CD4-positive, alpha-beta T cell treated with Interferon gamma for 1 hour (primary cell): ENCODE measurements at regions not wholly inside any gene's neighbourhood (a gene's known extent, or its start where the extent isn't known, plus 50 kb on each side); places are given as distances from the start of the nearest gene placed in this dataset.

Experiments used
- DNase-seq: peaks from one replicate; pipeline ENCODE4 v3.0.0-alpha.2; 2020

DNA sequence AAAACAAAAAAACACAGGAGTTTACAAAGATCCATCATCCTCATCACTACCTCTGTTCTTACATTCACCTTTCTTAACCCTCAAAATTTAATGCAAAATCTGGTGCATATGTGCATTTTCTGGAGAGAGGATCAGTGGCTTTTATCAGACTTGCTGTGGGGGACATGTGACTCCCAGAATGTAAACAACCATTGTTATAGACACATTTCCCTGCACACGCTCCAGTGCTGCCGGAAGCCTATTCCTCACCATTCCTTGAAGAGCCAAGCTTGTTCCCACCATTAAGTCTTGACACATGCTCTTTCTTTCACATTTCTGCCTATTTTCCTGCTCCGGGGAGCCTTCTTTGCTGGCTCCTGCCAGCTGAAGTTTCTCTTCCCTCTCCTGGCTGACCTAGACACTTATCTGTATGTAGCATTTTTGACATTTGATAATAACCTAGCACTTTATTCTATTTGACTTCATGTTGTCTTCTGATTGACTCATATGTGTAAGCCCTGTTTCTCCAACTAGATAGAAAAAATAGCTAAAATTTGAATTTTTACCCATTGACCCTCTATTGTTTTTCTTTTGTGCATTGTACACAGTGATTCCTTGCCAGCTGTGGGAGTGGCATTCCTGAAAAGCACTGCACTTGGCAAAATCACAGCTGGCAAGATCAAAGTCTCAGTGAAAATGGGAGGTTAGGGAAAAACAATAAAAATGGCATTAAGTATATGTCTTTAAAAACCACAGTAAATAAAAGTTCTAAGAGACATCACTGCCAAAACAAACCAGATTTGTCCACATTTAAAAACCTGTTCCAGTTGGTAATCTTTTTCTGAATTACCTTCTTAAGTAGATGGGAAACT, 76.8 kb upstream of the CIBAR2 start:
- no peak for DNase-seq

DNA sequence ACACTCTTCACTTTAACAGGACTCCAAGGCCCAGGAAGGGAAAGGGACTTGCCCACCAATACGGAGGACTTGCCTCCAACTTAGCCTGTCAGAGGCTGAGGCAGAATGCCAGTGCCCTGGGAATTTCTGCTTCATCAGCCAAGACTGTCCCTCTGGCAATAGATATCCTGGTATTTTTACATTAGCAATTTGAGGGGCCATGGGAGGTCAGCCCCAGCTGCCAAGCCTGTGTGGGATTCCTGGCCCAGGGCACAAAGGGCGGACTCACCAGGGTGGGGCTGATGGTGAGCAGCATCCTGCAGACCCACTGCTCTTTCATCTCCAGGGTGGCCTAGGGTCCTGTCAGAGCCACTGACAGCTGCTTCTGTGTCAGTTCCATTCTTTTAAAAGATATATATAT, 78.3 kb upstream of the CIBAR2 start:
- DNase-seq, result no peak

DNA sequence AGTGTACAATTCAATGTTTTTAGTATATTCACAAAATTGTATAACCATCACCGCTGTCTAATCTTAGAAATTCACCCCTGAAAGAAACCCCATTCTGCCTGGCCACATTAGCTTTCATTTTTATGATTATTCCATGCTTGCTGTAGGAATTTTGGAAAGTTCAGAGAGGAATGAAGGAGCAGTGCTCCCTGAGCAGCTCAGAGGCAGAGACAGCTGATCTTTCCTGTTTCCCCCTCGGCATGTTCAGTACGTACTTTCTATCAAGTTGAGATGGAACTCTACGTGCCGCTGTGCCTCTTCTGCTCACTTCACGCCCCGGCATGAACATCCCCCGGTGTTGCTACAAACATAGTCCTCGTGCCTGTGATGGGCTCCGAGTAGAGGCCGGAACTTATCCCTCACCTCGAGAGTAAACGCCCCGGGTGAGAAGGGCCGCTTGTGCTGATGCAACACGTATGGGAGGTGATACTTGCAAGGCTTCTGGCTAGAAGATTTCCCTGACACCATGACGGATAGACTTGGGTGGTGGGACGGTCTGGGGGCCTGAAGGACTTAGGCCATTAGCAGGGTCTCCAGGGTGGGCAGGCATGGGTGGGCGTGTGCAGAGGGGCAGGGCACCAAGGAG, 79.2 kb upstream of the CIBAR2 start:
- DNase-seq, result no peak

DNA sequence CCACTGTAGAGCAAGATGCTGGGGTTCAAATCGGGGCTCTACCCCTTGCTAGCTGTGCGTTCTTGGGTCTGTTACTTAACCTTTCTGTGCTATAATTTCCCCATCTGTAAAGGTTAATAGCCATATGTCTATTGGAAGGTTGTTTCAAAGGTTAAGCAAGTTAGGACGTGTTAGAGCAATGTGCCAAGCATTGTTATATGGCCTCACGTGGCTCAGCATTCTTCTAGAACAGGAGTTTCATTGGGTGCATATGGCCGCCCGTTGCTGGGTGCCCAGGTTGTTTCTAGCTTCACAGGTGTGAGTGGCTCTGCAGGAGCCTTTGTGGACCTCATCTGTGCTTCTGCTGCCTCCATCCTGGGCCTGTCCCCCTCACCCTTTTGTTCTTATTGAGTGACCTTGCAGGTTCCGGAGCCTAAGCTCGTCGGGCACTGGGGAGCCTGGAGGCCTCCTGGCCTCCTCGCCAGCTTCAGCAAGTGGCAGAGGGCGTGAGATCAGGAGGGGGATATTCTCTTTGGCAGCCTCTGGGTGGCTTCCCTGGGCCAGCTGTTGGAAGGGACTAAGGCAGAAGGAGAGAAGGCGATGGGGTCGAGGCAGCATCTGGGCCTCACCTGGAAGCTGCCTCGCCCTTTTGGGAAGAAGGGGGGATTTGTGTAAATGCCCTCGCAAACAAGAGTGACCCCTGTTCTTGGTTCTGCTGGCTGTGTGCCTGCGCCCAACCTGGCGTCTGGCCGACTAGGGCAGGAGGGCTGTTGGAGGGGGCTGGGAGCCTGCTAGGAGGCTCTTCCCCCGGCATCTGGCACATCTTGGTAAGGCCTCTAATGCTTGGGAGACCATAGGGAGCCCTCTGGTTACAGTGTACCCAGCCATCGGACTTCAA, 80.2 kb upstream of the CIBAR2 start:
- no peak for DNase-seq

DNA sequence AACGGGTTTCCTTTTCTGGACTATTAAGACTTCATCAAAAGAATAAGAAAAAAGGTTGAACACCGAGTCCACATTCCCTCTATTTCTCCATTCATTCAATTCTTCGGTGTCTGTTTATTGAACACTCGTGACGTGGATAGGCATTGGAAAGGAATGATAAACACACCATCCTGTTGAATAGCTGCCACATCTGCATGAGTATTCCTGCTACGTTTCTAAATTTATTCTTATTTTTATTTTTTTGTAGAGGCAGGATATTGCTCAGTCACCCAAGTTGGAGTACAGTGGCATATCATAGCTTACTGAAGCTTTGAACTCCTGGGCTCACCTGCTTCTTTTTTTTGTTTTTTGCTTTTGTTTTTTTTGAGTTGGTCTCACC, 80.8 kb upstream of the CIBAR2 start:
- DNase-seq, result no peak

GRCh38 chr16:85193876-85194275, 81.6 kb upstream of the CIBAR2 start:
- DNase-seq, result no peak

GRCh38 chr16:85194307-85195270, 82.3 kb upstream of the CIBAR2 start:
- DNase-seq, result no peak

DNA sequence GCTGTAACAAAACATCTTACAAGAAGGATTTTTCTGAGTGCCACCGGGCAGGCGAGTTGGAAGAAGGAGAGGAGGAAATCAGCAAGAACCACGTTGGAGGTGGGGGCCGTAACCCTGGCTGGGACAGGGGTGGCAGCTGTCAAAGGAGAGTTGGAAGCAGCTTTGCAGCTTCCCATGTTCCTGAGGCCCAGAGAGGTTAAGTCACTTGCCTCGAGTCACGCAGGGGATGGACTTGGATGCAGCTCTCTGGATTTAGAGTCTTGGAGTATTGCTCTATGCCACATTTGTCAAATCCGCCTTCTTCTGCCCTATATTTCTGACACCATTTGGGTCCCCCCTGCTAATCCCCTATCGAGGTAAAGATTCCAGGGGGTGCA, 83.0 kb upstream of the CIBAR2 start:
- DNase-seq, result no peak

GRCh38 chr16:85195900-85196772, 83.9 kb upstream of the CIBAR2 start:
- no peak for DNase-seq

DNA sequence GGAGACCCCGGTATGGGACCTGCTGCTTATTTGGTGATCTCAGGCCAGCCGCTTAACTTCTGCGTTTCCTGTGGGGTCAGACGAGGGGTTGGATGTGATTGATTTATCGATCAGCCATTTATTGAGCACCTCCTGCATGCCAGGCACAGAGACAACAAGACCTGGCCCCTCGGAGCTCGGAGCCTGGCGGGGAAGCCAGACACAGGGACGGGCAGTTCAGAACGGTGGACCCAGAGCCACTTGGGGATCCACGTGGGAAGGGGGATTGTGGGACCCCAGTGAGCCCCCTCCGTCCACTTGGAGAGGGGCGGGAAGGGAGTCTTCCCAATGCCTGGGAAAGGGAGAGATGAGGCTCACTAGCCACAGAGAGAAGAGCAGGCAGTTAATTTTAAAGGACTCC, 84.7 kb upstream of the CIBAR2 start:
- no peak for DNase-seq

DNA sequence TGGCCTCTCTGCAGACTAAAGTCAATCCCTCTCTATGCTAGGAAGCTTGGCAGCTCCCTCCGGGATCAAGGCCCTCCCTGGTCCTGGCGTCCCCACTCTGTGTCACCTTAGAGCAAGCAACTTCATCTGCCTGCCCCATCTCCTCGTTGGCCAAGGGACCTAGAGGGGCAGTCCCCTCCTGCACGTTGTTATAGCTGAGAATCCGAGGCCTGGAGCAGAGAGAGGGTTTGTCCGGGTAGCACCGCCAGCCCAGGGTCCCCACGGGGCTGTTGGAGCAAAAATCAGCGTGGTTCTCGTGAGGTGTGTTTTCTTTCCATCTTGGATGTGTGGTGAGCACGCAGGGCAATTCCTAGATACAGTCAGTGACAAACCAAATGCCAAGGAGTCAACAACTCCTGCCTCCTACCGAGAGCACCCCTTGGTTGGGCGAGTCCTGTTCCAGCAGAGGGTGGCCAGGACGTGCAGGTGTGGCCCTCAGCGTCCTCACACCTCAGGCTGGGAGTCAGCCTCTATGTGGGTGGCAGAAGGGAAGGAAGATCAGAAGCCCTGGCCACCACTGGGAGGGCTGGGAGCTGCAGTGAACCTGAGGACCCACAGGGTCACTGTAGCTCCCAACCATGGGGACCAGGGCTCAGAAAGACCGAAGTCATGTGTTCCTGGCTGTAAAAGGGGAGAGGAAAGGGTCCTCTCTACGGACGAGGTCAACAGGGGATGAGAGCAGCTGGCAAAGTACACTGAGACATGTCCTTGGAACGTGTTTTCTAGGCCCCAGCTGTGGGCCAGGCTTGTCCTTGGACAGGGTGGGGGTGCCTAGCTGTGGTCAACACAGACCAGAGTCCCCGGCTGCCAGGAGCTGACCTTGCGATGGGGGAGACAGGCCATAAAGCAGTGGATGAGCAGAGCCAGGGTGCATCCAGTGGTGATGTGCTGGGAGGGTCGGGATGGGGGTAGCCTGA, 85.6 kb upstream of the CIBAR2 start:
- DNase-seq, result no peak

DNA sequence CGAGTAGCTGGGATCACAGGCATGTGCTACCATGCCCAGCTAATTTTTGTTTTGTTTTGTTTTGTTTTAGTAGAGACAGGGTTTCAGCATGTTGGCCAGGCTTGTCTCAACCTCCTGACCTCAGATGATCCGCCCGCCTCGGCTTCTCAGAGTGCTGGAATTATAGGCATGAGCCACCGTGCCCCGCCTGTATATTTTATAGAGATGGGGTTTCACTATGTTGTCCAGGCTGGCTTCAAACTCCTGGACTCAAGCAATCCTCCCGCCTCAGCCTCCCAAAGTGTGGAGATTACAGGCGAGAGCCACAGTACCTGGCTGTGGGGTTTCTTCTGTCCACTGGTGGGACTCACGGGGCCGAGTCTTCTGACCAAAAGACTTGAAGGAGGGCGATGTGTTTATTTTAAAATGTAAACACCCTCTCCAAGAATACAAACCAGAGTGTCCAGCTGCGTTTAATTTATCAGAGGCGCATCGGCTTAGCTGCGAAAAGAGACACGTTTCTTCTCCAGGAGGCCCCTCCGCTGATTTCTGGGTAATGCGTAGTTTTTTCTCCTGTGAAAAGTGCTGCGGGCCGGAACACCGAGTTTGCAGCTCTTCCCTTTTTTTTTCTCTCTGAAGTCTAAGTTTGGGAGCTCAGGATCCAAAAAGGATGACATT, 86.9 kb upstream of the CIBAR2 start:
- DNase-seq, result no peak

- DNase-seq, result no peak
Observed at GRCh38 chr16:85199880-85200279, 87.6 kb upstream of the CIBAR2 start.

- DNase-seq, result no peak
Observed at GRCh38 chr16:85200471-85201278, 88.4 kb upstream of the CIBAR2 start.

DNA sequence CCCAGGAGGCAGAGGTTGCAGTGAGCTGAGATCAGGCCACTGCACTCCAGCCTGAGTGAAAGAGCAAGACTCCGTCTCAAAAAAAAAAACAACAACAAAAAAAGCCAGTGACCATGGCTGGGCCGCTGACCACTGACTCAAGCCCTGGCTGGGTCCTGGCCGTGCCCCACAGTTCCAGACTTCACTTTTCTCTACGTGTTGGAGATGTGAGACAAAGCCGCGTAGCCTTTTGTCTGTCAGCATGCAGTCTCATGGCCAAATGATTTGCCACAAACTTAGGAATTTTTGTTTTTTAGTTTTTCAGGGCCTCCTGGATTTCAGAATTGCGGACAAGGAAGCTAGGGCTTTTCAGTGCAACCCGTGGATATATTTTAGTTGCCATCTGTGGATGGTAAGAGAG, 89.3 kb upstream of the CIBAR2 start:
- DNase-seq, result no peak

DNA sequence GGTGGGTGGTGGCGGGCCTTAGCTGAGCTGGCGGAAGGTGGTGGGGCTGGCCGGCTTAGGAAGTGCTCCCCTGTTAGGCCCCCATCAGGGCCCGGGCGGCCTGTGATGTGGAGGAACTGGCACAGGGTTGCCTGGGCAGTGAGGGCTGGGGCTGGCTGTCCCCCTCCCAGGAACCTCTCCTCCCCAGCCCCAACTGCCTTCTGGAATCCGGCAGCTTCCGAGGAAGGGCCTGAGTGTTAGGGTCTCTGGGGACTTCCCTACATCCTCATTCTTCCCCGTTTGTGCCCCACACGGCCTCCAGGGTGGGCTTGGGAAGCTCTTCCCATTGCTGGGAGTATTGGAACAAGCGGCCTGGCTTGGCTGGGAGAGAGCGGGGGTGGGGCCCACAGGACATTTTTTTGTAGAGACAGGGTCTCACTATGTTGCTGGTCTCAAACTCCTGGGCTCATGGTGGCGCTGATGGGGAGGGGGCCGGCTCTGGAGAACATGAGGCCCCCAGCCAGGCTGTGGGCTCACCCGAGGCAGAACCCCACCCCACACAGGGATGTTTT, 89.9 kb upstream of the CIBAR2 start:
- DNase-seq, result no peak

DNA sequence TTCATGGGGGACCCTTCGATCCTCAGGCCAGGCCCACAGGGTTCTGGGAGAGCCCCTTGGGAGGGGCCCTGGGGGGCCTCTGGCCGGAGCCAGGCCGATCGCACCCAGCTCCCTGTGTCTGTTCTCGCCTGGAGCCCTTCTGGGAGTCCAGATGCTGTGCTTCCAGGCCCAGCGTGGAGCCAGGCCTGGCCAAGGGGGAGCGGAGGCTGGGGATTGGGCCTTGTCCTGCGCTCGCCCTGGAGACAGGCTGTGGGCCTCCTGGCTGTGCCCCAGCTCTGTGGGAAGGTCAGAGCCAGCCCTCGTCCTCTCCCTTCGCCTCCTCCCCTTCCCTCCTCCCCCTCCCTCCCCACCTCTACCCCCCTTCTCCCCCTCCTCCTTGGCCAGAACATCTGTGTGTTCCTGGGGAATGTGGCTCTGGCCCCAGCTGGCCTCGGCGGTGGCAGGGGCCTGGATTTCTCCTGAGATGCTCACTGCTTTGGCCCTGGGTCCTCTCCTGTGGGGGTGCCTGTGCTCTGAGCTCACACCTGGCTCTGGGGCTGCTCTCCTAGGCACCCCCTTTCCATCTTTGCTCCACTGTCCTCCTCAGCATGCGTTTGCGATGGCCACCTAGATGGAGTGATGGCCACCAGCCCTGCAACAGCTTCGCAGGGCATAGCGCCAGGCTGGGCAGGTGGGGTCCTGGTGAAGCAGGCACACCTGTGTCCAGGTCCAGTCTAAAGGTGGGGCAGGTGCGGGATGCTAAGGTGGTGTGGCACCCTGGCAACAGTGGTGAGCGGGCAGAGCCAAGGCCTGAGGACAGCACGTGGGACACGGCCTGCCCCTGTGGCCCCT, 90.6 kb upstream of the CIBAR2 start:
- DNase-seq, result no peak

GRCh38 chr16:85203462-85203813, 91.2 kb upstream of the CIBAR2 start:
- DNase-seq, result no peak
